ENCODE measurements at regions not wholly inside any gene's neighbourhood (a gene's known extent, or its start where the extent isn't known, plus 50 kb on each side); places are given as distances from the start of the nearest gene placed in this dataset.

GRCh38 chr2:223519471-223519870 lies 82.7 kb downstream of the SCG2 start:
- no peak for TF ChIP-seq CTCF (IDR thresholded peaks at IDR 0.05)
- no peak for DNase-seq (ENCODE audit: low spot score)
- no peak overlapping the region for H3K27ac ChIP-seq
- H3K4me3 ChIP-seq = no peak overlapping the region

GRCh38 chr2:223522796-223523195 lies 79.4 kb downstream of the SCG2 start:
- no peak for DNase-seq (ENCODE audit: low spot score)
- Histone ChIP-seq H3K4me3 (no peak overlapping the region), H3K27ac (no peak overlapping the region)
- TF ChIP-seq CTCF (IDR thresholded peaks at IDR 0.05) = no peak

- no peak overlapping the region for H3K27ac ChIP-seq
- no peak for DNase-seq (ENCODE audit: low spot score)
- TF ChIP-seq CTCF (IDR thresholded peaks at IDR 0.05) = no peak
- no peak overlapping the region for H3K4me3 ChIP-seq
These were observed 78.6 kb downstream of the SCG2 start for GRCh38 chr2:223523551-223524001.

DNA sequence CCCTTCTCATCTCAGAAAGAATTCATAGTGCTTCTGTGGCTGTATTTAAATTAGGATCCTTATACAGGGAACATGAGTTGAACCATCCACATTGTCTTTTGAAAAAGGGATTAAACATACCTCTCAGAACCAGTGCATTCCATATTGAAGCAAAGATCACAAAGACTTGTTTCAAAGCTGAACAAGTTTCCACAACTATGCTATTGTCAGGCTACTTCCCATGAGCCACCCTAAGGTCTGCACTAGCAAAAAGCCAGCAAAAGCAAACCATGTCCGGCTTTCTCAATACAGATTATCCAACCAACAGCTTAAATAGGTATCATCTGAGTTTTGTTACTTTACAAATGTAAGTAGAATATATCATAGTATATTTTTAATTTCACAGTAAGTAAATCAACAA lies 78.1 kb downstream of the SCG2 start:
- no peak for TF ChIP-seq CTCF (IDR thresholded peaks at IDR 0.05)

GRCh38 chr2:223526106-223526505 lies 76.1 kb downstream of the SCG2 start:
- Histone ChIP-seq H3K4me3 (no peak overlapping the region), H3K27ac (no peak overlapping the region)
- no peak for DNase-seq (ENCODE audit: low spot score)
- no peak for TF ChIP-seq CTCF (IDR thresholded peaks at IDR 0.05)

More for the DNA sequence above, 78.1 kb downstream of the SCG2 start:
- DNase-seq (ENCODE audit: low spot score) = no peak
- H3K27ac ChIP-seq = no peak overlapping the region
- H3K4me3 ChIP-seq = no peak overlapping the region

DNA sequence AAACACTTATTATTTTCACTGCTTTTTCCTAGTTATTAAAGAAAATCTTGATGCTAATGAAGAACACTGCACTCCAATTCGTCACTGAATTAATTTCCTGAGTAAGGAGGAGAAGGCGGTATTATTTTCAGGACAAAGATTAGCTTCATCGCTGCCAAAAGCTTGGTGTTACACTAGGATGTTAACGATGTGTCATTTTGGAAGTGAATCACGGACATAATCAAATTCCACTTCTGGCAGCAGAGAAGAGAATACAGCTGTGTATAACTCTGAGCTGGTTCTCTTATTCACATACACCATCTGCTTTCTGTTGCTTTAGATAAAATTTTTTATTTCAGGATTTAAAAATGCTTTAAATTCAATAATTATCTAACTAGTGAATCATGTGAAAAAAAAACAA lies 74.1 kb downstream of the SCG2 start:
- no peak overlapping the region for H3K4me3 ChIP-seq
- no peak overlapping the region for H3K27ac ChIP-seq
- no peak for TF ChIP-seq CTCF (IDR thresholded peaks at IDR 0.05)
- no peak for DNase-seq (ENCODE audit: low spot score)

GRCh38 chr2:223529696-223530095 lies 72.5 kb downstream of the SCG2 start:
- TF ChIP-seq CTCF (IDR thresholded peaks at IDR 0.05) = no peak
- no peak for DNase-seq (ENCODE audit: low spot score)

More at GRCh38 chr2:223529696-223530095, 72.5 kb downstream of the SCG2 start:
- H3K27ac ChIP-seq = no peak overlapping the region
- H3K4me3 ChIP-seq = no peak overlapping the region
